Gastrocnemius medialis (tissue), 4 donors: ENCODE measurements at regions not wholly inside any gene's neighbourhood (a gene's known extent, or its start where the extent isn't known, plus 50 kb on each side); places are given as distances from the start of the nearest gene placed in this dataset.

Experiments used
- POLR2A ChIP-seq, 2 donors: fragments of 450-650 bp; IDR thresholded peaks; one replicate each; pipeline ENCODE4 v1.6.1; 2017; ENCODE audit warnings: antibody characterized with exemption in 2 of 2, mild to moderate bottlenecking in 2 of 2, moderate library complexity in 2 of 2
- TF ChIP-seq, protein P1 (sequence below), 5 experiments: fragments of 450-650 bp in 3 of 5; fragments of 200-600 bp in 2 of 5; sonication (generic) in 2 of 5; IDR thresholded peaks in 4 of 5; conservative IDR thresholded peaks in 1 of 5; 1 replicate in 4 of 5; 2 replicates in 1 of 5; pipeline ENCODE4 v1.5.1; 2016 to 2019; ENCODE audit warnings: antibody characterized with exemption in 5 of 5, mild to moderate bottlenecking in 3 of 5, moderate library complexity in 3 of 5

DNA sequence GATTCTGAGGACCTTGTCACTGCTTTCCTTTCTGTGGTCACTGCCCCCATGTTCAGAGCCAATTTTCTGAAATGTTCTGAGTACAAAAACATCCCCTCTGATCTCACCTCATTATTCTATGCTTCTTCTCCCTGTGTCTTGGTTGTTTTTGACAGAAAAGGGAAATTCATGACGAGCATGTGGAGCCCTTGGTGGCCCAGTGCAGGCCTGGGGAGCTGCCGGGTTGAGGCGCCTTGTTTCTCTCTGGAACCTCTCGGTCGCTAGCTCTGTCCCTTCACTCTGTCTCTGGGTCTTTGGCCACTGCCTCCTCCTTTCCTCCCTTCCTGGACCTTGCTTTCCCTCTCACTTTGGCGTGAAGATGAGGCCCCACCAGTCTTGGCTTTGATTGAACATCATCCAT, 63.0 kb upstream of the THY1 start:
- TF ChIP-seq, protein P1, sequence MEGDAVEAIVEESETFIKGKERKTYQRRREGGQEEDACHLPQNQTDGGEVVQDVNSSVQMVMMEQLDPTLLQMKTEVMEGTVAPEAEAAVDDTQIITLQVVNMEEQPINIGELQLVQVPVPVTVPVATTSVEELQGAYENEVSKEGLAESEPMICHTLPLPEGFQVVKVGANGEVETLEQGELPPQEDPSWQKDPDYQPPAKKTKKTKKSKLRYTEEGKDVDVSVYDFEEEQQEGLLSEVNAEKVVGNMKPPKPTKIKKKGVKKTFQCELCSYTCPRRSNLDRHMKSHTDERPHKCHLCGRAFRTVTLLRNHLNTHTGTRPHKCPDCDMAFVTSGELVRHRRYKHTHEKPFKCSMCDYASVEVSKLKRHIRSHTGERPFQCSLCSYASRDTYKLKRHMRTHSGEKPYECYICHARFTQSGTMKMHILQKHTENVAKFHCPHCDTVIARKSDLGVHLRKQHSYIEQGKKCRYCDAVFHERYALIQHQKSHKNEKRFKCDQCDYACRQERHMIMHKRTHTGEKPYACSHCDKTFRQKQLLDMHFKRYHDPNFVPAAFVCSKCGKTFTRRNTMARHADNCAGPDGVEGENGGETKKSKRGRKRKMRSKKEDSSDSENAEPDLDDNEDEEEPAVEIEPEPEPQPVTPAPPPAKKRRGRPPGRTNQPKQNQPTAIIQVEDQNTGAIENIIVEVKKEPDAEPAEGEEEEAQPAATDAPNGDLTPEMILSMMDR (IDR thresholded peaks at IDR 0.05 in 4 of 5, conservative IDR thresholded peaks at IDR 0.05 in 1 of 5) = no peak
- no peak for TF ChIP-seq POLR2A (IDR thresholded peaks at IDR 0.05)
